B cell (primary cell): ENCODE measurements at regions not wholly inside any gene's neighbourhood (a gene's known extent, or its start where the extent isn't known, plus 50 kb on each side); places are given as distances from the start of the nearest gene placed in this dataset.

ENCODE experiments used
- ATAC-seq: fragments of 200-7000 bp; cut with Tn5 transposase; one replicate; pipeline ENCODE4 v1.10.0; 2021; ENCODE audit warnings: low read depth, mild to moderate bottlenecking, moderate number of reproducible peaks, moderate library complexity
- CTCF ChIA-PET: fragments of 350-600 bp; sonication (Branson Sonifier 250); formaldehyde crosslinking; loops from one replicate; lab custom pipeline; 2021; ENCODE audit warnings: antibody characterized with exemption, inconsistent platforms; lab: Charles Lee
- POLR2A ChIA-PET: fragments of 350-600 bp; sonication (Branson Sonifier 250); formaldehyde crosslinking; loops from one replicate; lab custom pipeline; 2021; ENCODE audit warnings: antibody characterized with exemption; lab: Charles Lee
- DNase-seq: peaks from one replicate; pipeline ENCODE4 v3.0.0; 2013
- H2AFZ ChIP-seq: 2 replicates; pipeline ENCODE4 v1.6.1; 2012; ENCODE audit warnings: mild to moderate bottlenecking, low read depth, low read length; ENCODE audit not compliant: insufficient read depth, poor library complexity, severe bottlenecking
- H3K27ac ChIP-seq, 2 donors: 1 replicate in 1 of 2; 2 replicates in 1 of 2; pipeline ENCODE4 v1.5.1; 2012 to 2013; ENCODE audit warnings: low read length in 2 of 2, mild to moderate bottlenecking in 2 of 2, moderate library complexity in 1 of 2
- H3K27me3 ChIP-seq, 4 experiments: fragments of 200-600 bp in 1 of 4; sonication (generic) in 1 of 4; replicated peaks in 1 of 4; 1 replicate in 2 of 4; 2 replicates in 2 of 4; pipeline versions ENCODE4 v1.6.1 to v1.7.0; 2013 to 2016; ENCODE audit warnings: low read length in 3 of 4, mild to moderate bottlenecking in 2 of 4, mixed read lengths in 1 of 4, moderate library complexity in 1 of 4; ENCODE audit not compliant: insufficient read depth in 4 of 4, control insufficient read depth in 3 of 4; ENCODE audit errors: control extremely low read depth in 1 of 4
- H3K36me3 ChIP-seq, 2 experiments: replicated peaks in 1 of 2; 1 replicate in 1 of 2; 2 replicates in 1 of 2; pipeline versions ENCODE4 v1.6.1 to v1.7.1; 2013; ENCODE audit warnings: low read length in 1 of 2; ENCODE audit not compliant: insufficient read depth in 2 of 2, control insufficient read depth in 1 of 2; ENCODE audit errors: control extremely low read depth in 1 of 2, extremely low read depth in 1 of 2
- H3K4me1 ChIP-seq, 2 donors: fragments of 200-600 bp in 1 of 2; sonication (generic) in 1 of 2; 1 replicate in 1 of 2; 2 replicates in 1 of 2; pipeline versions ENCODE4 v1.5.1 to v1.6.1; 2013 to 2017; ENCODE audit warnings: low read length in 2 of 2; ENCODE audit not compliant: control insufficient read depth in 2 of 2, insufficient read depth in 2 of 2
- H3K4me2 ChIP-seq: replicated peaks from 2 replicates; pipeline ENCODE3; 2012; ENCODE audit warnings: mild to moderate bottlenecking, low read depth, low read length; ENCODE audit not compliant: poor library complexity, severe bottlenecking
- H3K4me3 ChIP-seq, 5 experiments: fragments of 200-600 bp in 1 of 5; sonication (generic) in 1 of 5; 1 replicate in 3 of 5; 2 replicates in 2 of 5; pipeline versions ENCODE4 v1.5.1 to v1.7.0; 2011 to 2016; ENCODE audit warnings: low read length in 4 of 5, mild to moderate bottlenecking in 4 of 5, low read depth in 2 of 5, control low read depth in 1 of 5, moderate library complexity in 1 of 5; ENCODE audit not compliant: insufficient read depth in 1 of 5; ENCODE audit errors: control extremely low read depth in 1 of 5, extremely low read depth in 1 of 5
- H3K79me2 ChIP-seq: fragments of 200-600 bp; sonication (generic); one replicate; pipeline ENCODE4 v1.6.0; 2016; ENCODE audit warnings: low read length; ENCODE audit not compliant: control insufficient read depth, insufficient read depth
- H3K9ac ChIP-seq: fragments of 200-600 bp; sonication (generic); 2 replicates; pipeline ENCODE4 v1.6.1; 2017; ENCODE audit warnings: mild to moderate bottlenecking, low read length, moderate library complexity
- H3K9me3 ChIP-seq, 3 donors: one replicate each; pipeline versions ENCODE4 v1.6.1 to v1.7.1; 2013; ENCODE audit warnings: low read length in 2 of 3; ENCODE audit not compliant: control insufficient read depth in 2 of 3, insufficient read depth in 1 of 3; ENCODE audit errors: control extremely low read depth in 1 of 3
- H4K20me1 ChIP-seq: 2 replicates; pipeline ENCODE4 v1.6.0; 2012; ENCODE audit warnings: mild to moderate bottlenecking, low read length; ENCODE audit not compliant: insufficient read depth, control insufficient read depth, poor library complexity, severe bottlenecking
- H3K27ac Mint-ChIP-seq: one replicate; pipeline ENCODE4 v1.8.0; 2021; ENCODE audit warnings: mixed read lengths
- H3K27me3 Mint-ChIP-seq: one replicate; pipeline ENCODE4 v1.8.0; 2021; ENCODE audit warnings: mixed read lengths
- H3K4me1 Mint-ChIP-seq: one replicate; pipeline ENCODE4 v1.8.0; 2021; ENCODE audit warnings: mixed read lengths
- H3K4me3 Mint-ChIP-seq: one replicate; pipeline ENCODE4 v1.8.0; 2021; ENCODE audit warnings: mixed read lengths
- H3K9me3 Mint-ChIP-seq: one replicate; pipeline ENCODE4 v1.8.0; 2022; ENCODE audit warnings: mixed read lengths; ENCODE audit not compliant: insufficient read depth
- EZH2 ChIP-seq: IDR thresholded peaks from 2 replicates; pipeline ENCODE4 v1.6.1; 2012; ENCODE audit warnings: borderline replicate concordance, low read depth, mild to moderate bottlenecking, moderate library complexity, low read length; ENCODE audit not compliant: insufficient read depth, poor library complexity, severe bottlenecking
- WGBS: methylation state at CpG from one replicate; pipeline ENCODE4 v1.1.5; 2013; ENCODE audit warnings: missing lambda C conversion rate; ENCODE audit not compliant: insufficient coverage; 5-methylcytosine and 5-hydroxymethylcytosine counted together
- intact Hi-C: fragments of 100-400 bp; cut with micrococcal nuclease; formaldehyde crosslinking; loops from one replicate; pipeline ENCODE4 v1.10.0; 2022
- TF ChIP-seq, protein P1 (sequence below): fragments of 200-600 bp; IDR thresholded peaks from one replicate; pipeline ENCODE4 v1.8.0; 2022; ENCODE audit warnings: antibody characterized with exemption, mild to moderate bottlenecking

DNA sequence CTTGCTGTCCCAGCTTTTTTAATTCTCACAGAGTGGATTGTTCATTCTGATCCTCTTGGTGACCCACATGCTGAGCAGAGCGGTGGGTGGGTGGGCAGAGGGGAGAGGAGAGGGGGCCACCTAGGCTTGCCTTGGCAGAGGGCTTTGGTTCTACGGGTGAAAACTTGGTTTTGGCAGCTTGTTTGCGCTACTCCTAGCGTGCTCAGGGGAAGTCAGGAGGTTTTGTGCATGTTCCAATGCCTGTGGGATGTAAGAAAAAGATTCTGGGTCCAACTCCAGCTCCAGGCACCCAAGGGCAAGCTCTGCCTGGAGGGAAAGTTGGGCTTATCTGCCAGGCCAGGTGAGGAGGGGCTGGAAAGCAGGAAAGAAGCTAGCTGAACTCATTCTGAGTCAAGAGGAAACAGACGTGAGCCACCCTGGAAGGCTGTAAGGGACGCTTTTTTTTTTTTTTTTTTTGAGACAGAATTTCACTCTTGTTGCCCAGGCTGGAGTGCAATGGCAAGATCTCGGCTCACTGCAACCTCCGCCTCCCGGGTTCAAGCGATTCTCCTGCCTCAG is 169.1 kb downstream of the WSCD1 start:
- no peaks in the 10 kb centered on the region for H3K79me2 ChIP-seq
- POLR2A ChIA-PET: no interaction called here
- no peak overlapping the region for H3K4me3 ChIP-seq
- H3K4me2 ChIP-seq: no peak overlapping the region
- no peaks in the 10 kb centered on the region for H4K20me1 ChIP-seq
- no peak overlapping the region for H3K9ac ChIP-seq
- TF ChIP-seq, protein P1, sequence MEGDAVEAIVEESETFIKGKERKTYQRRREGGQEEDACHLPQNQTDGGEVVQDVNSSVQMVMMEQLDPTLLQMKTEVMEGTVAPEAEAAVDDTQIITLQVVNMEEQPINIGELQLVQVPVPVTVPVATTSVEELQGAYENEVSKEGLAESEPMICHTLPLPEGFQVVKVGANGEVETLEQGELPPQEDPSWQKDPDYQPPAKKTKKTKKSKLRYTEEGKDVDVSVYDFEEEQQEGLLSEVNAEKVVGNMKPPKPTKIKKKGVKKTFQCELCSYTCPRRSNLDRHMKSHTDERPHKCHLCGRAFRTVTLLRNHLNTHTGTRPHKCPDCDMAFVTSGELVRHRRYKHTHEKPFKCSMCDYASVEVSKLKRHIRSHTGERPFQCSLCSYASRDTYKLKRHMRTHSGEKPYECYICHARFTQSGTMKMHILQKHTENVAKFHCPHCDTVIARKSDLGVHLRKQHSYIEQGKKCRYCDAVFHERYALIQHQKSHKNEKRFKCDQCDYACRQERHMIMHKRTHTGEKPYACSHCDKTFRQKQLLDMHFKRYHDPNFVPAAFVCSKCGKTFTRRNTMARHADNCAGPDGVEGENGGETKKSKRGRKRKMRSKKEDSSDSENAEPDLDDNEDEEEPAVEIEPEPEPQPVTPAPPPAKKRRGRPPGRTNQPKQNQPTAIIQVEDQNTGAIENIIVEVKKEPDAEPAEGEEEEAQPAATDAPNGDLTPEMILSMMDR: no peak
- H3K4me1 Mint-ChIP-seq: no peaks in the 10 kb centered on the region
- CTCF ChIA-PET: no interaction called here
- intact Hi-C loops: no loop called here
- no peak overlapping the region for H3K27ac Mint-ChIP-seq
- 82% methylated on average over 4 of the region's 10 CpGs for WGBS
- no peaks in the 10 kb centered on the region for H3K9me3 ChIP-seq
- no peak overlapping the region for H2AFZ ChIP-seq
- no peaks in the 10 kb centered on the region for H3K27me3 ChIP-seq
- peaks cover 15% of the 10 kb centered on the region for H3K27me3 Mint-ChIP-seq
- no peak overlapping the region for H3K27ac ChIP-seq
- DNase-seq (no peak), ATAC-seq (no peak)
- no peaks in the 10 kb centered on the region for H3K36me3 ChIP-seq
- no peaks in the 10 kb centered on the region for H3K4me1 ChIP-seq
- no peaks in the 10 kb centered on the region for H3K9me3 Mint-ChIP-seq
- H3K4me3 Mint-ChIP-seq: no peak overlapping the region

DNA sequence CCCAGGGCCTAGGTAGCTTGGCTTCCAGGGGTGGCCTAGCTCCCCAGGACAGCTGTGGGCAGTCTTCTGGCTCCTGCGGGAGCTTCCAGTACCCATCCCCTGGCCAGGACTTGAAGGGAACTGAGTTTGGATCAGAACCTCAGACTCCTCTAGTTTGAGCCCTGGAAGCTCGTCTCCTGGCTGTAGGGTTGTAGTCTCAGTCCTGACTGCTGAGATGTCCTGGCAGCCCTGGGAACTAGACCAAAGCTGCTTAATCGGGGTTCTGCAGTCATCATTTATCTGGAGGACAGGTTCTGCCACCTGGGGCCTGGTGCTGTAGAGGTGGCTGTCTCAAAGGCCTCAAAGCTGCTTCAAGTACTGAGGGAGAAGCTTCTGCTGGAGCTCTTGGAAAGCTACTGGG is 163.7 kb downstream of the WSCD1 start:
- Histone ChIP-seq H3K4me2 (no peak overlapping the region), H3K9me3 (peaks cover 0 to 3% (median 0%) of the 10 kb centered on the region in 3 donors), H3K9ac (no peak overlapping the region), H3K27ac (no peak overlapping the region), H3K27me3 (no peaks in the 10 kb centered on the region), H3K79me2 (no peaks in the 10 kb centered on the region), H3K36me3 (no peaks in the 10 kb centered on the region), H4K20me1 (no peaks in the 10 kb centered on the region), H2AFZ (no peak overlapping the region), H3K4me1 (no peaks in the 10 kb centered on the region), H3K4me3 (no peak overlapping the region)
- WGBS: 92% methylated on average over 3 of the region's 3 CpGs
- no peak overlapping the region for H3K27ac Mint-ChIP-seq
- TF ChIP-seq, protein P1: no peak
- TF ChIP-seq EZH2: no peak
- no peaks in the 10 kb centered on the region for H3K9me3 Mint-ChIP-seq
- H3K27me3 Mint-ChIP-seq: no peaks in the 10 kb centered on the region
- intact Hi-C loops: no loop called here
- ATAC-seq (no peak), DNase-seq (no peak)
- ChIA-PET POLR2A (no interaction called here), CTCF (no interaction called here)
- no peaks in the 10 kb centered on the region for H3K4me1 Mint-ChIP-seq
- no peak overlapping the region for H3K4me3 Mint-ChIP-seq
